ENCODE measurements at regions not wholly inside any gene's neighbourhood (a gene's known extent, or its start where the extent isn't known, plus 50 kb on each side); places are given as distances from the start of the nearest gene placed in this dataset.

GRCh38 chr9:117858561-117858960, 154.4 kb downstream of the TLR4 start:
- no peak for DNase-seq (ENCODE audit: low read depth in 3 of 3, low spot score in 1 of 3)

GRCh38 chr9:117860849-117861248, 156.6 kb downstream of the TLR4 start:
- no peak for DNase-seq (ENCODE audit: low read depth in 3 of 3, low spot score in 1 of 3)

- no peak for DNase-seq (ENCODE audit: low read depth in 3 of 3, low spot score in 1 of 3)
These were observed 160.3 kb downstream of the TLR4 start for GRCh38 chr9:117864385-117865057.

GRCh38 chr9:117868594-117868993, 164.4 kb downstream of the TLR4 start:
- no peak for DNase-seq (ENCODE audit: low read depth in 3 of 3, low spot score in 1 of 3)

- no peak for DNase-seq (ENCODE audit: low read depth in 3 of 3, low spot score in 1 of 3)
These were observed 165.1 kb downstream of the TLR4 start for GRCh38 chr9:117869287-117869686.

GRCh38 chr9:117869712-117870111, 165.5 kb downstream of the TLR4 start:
- DNase-seq (ENCODE audit: low read depth in 3 of 3, low spot score in 1 of 3), result no peak

GRCh38 chr9:117873664-117874063, 169.5 kb downstream of the TLR4 start:
- no peak for DNase-seq (ENCODE audit: low read depth in 3 of 3, low spot score in 1 of 3)

GRCh38 chr9:117875886-117876285, 171.7 kb downstream of the TLR4 start:
- no peak for DNase-seq (ENCODE audit: low read depth in 3 of 3, low spot score in 1 of 3)

- DNase-seq (ENCODE audit: low read depth in 3 of 3, low spot score in 1 of 3), result no peak
These were observed 178.0 kb downstream of the TLR4 start for GRCh38 chr9:117882171-117882570.

GRCh38 chr9:117886616-117887015, 182.4 kb downstream of the TLR4 start:
- no peak for DNase-seq (ENCODE audit: low read depth in 3 of 3, low spot score in 1 of 3)

GRCh38 chr9:117887383-117887782, 183.2 kb downstream of the TLR4 start:
- no peak for DNase-seq (ENCODE audit: low read depth in 3 of 3, low spot score in 1 of 3)

- no peak for DNase-seq (ENCODE audit: low read depth in 3 of 3, low spot score in 1 of 3)
These were observed 183.7 kb downstream of the TLR4 start for GRCh38 chr9:117887941-117888340.

GRCh38 chr9:117903453-117903852, 199.2 kb downstream of the TLR4 start:
- no peak for DNase-seq (ENCODE audit: low read depth in 3 of 3, low spot score in 1 of 3)

- DNase-seq (ENCODE audit: low read depth in 3 of 3, low spot score in 1 of 3), result no peak
These were observed 202.6 kb downstream of the TLR4 start for GRCh38 chr9:117906763-117907162.

GRCh38 chr9:117907420-117907819, 203.2 kb downstream of the TLR4 start:
- no peak for DNase-seq (ENCODE audit: low read depth in 3 of 3, low spot score in 1 of 3)

GRCh38 chr9:117916291-117916690, 212.1 kb downstream of the TLR4 start:
- no peak for DNase-seq (ENCODE audit: low read depth in 3 of 3, low spot score in 1 of 3)

- no peak for DNase-seq (ENCODE audit: low read depth in 3 of 3, low spot score in 1 of 3)
These were observed 213.7 kb downstream of the TLR4 start for GRCh38 chr9:117917873-117918272.

- no peak for DNase-seq (ENCODE audit: low read depth in 3 of 3, low spot score in 1 of 3)
These were observed 215.3 kb downstream of the TLR4 start for GRCh38 chr9:117919538-117919937.

- DNase-seq (ENCODE audit: low read depth in 3 of 3, low spot score in 1 of 3), result no peak
These were observed 221.9 kb downstream of the TLR4 start for GRCh38 chr9:117926031-117926658.

GRCh38 chr9:117927354-117927753, 223.2 kb downstream of the TLR4 start:
- no peak for DNase-seq (ENCODE audit: low read depth in 3 of 3, low spot score in 1 of 3)

GRCh38 chr9:117929868-117930267, 225.7 kb downstream of the TLR4 start:
- DNase-seq (ENCODE audit: low read depth in 3 of 3, low spot score in 1 of 3), result no peak

- DNase-seq (ENCODE audit: low read depth in 3 of 3, low spot score in 1 of 3), result no peak
These were observed 228.4 kb downstream of the TLR4 start for GRCh38 chr9:117932585-117932984.

All from stimulated activated CD4-positive, alpha-beta T cell treated with anti-CD3 and anti-CD28 coated beads, TNF-alpha, amount 100 ng/mL, for 1 hour (primary cell).